Hindlimb muscle (tissue), 1 donor: ENCODE measurements at regions not wholly inside any gene's neighbourhood (a gene's known extent, or its start where the extent isn't known, plus 50 kb on each side); places are given as distances from the start of the nearest gene placed in this dataset.

Experiments
- DNase-seq: peaks from one replicate; pipeline ENCODE4 v3.0.0-alpha.2; 2013

DNA sequence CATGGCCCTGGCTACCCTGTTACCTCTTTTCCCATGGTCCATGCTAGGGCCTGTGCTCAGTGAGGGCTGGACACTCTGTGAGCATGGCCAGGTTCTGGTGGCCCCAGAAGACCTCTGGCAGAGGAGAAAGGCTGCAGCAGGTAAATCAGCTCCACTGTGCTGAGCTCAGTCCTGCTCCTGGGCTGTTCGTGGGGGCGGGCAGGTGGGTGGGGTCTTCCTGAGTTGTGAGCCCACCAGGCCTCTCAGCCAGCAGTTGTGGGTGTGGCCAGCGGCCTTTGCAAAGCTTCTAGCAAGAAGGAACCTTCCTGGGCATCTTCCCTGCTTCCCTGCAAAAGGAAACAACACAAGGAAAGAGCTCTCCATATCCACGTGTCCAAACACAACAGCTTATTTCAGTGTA is 85.3 kb upstream of the STX18 start:
- no peak for DNase-seq

DNA sequence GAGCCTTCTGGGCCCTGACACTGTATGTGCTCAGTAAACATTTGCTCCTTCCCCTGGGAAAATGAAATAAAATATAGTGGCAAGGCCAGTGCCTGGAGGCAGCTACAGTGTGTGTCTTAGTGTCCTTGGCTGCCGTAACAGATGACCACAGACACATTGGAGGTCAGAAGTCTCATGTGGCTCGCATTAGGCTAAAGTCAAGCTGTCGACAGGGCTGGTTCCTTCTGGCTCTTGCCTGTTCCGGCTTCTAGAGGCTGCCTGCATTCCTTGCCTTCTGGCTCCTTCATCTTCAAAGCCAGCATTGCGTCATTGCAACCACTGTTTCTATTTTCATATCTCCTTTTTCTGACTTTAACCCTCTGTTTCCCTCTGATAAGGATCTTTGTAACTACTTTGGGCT is 83.6 kb upstream of the STX18 start:
- no peak for DNase-seq

DNA sequence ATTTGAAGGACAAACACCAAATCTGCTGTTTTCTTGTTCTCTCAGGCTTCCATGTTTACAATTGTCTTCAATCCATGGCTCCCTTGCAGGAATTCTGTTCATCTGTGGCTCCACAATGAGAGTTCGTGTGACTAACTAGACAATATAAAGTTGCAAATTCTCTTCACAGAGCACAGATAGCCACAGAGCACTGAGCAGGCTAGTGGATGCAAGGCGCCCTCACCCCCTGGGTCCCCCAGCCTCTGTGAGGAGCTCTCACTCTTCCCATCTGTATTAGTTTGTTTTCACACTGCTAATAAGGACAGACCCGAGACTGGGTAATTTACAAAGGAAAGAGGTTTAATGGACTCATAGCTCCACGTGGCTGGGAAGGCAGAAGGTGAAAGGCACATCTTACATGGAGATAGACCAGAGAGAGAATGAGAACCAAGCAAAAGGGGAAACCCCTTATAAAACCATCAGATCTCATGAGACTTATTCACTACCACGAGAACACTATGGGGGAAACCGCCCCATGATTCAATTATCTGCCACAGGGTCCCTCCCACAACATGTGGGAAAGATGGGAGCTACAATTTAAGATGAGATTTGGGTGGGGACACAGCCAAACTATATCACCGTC is 82.5 kb upstream of the STX18 start:
- DNase-seq: no peak

DNA sequence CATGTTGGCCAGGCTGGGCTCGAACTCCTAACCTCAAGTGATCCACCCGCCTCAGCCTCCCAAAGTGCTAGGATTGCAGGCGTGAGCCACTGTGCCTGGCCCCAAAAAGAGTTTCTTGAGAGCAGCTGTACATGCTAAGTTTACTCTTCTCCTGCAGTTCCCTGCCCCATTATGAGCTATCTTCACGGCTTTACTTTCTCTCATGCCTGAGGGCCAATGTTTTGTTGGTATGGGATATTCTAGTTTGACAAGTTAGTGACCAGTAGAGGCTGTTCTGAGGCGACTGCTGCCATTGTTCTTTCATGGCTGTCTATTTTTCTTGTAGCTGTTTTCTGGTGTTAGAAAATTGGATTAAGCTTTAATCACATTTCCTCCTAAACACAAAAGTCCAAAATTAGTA is 78.0 kb upstream of the STX18 start:
- DNase-seq: no peak

DNA sequence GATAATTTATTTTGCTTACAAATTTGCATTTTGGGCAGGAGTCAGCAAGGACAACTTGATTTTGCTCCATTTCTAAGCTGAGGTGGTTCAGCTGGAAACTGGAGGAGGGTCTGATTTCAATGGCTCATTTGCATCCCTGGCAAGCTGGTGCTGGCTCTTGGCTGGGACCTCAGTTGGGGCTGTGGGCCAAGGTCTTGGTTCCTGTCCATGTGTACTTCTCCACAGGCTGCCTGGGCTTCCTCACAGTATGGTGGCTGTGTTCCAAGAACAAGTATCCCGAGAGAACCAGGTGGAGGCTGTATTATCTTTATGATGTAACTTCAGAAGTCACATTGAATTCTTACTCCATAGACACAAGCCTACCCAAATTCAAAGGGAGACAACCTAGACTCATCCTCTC is 77.0 kb upstream of the STX18 start:
- no peak for DNase-seq

DNA sequence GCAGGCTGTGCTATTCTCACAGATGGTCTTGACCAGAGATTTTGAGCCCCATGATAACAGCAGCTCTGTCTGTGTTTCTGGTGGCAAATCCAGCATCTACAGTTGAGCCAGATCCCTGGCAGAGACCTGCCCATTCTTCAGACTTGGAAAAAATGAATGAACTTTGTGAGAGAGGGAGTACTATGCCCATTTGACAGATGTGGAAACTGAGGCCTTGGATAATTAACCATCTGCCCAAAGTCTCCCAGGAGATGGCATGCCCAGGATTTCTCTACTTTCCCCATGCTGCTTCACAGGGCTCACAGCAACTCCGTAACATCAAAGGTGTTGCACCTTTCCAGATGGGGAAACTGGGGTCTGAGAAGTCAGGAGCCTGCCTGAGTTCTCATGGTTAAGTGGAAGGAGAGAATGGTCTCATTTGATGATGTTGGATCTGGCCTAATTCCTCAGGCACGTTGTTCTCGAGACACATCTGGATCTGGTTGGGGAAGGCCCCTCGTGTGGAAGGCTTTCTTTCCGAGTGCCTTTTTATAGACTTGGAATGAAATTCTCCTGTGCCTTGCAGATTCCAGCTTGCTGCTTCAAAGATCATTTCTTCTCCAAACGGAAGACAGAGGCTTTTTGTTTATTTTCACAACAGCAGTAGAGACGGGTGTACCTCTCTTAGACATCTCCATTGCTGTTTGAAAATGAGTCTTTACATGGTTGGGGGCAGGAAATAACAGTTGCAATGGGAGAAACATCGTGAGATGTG is 73.3 kb upstream of the STX18 start:
- peak; percentile 78 for DNase-seq

DNA sequence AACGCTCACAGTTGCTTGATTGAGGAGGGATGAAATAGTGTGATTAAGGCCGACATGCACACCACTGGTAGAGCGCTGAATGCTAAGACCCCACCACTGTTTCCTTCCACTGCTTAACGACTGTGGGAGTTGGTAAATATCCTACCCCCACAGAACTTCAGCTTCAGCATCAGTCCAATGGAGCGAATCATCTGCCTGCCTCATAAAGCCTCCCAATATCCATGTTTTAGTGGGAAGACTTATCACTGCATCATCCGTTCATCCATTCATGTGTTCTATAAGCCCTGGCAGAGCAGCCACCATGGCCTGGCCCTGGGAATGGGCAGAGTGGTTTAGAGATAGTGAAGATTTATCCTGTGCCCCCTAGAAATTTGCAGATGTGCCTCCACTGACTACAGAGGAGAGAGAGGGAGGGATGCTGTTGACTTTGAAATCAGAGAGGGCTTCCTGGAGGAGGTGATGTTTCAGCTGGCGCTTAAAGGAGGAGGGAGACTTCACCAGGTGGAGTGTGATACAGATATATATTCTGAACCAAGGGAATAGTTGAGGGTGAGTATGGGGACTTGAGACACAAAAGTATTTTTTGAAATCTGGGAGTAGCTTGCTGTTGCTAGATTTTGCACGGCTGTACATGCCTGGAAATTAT is 71.9 kb upstream of the STX18 start:
- no peak for DNase-seq

DNA sequence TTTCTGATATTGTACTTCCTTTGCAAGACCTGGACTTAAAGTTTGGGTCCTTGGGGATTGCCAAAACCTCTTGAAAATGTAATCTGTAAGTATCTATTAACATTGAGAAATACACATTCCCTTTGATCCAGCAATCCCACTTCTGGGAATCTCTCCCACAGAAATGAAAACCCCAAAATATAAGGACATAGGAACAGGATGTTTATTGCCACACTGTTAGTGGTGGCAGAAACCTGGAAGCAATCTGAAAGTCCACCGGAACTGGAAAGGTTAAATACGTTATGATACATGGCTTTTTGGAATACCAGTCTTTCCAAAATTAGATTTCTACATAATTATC is 71.2 kb upstream of the STX18 start:
- no peak for DNase-seq

DNA sequence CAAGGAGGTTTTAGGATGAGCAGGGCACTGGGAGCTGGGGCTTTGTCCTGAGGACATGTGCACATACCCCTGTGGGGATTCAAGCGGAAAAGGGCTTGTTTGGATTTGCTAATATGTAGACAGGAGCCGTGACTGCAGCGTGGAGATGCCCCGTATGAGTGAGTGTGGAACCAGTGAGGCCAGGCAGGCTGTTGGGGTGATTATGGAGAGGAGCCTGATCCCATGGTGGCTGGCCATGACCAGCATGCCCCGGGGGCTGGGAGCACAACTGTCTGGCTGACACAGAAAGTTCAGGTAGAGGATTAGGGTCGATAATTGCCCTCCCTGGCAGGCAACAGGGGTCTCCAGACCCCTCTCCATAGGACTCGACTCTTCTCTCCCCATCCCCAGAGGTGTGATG is 68.8 kb upstream of the STX18 start:
- no peak for DNase-seq

DNA sequence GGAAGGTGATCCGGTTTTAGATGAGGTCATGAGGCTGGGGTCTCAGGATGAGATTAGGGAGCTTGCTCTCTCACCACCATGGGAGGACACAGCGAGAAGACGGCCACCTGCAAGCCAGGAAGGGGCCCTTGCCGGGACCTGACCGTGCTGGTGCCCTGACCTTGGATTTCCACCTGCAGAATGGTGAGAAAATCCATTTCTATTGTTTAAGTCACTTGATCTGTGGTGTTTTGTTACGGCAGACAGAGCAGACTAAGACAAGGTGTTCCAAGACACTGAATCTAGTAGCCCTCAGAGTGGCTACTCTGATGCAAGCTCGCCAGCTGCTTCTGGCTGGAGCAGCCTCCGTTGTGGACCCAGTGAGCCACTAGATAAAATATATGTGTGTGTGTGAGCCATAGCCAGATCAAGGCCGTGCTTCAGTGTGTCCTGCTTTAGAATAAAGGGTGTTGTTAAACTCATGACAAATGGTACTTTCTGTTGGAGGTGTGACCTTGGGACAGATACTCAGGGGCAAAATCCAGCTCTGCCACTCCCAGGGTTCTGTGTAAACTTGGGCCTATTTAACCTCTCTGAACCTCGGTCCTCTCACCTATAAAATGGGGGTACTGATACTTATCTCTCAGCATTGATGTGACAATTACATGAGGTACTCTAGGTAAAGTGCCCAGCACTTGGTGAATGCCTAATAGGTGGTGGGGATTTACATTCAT is 67.9 kb upstream of the STX18 start:
- DNase-seq: no peak

DNA sequence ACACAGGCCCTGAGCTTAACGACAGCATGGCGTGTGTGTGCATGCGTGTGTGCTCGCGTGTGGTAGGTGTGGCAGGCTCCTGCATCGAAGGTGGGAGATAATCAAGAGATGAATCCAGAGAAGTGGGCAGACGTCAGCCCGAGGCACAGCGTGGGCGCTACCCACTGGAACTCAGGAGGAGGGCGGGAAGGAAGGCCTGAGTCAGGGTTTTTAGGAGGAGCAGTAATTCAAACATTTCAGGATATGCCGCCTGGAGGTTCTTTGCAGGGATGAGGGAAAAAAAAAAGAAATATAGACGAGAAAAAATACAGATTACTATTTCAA is 66.3 kb upstream of the STX18 start:
- DNase-seq: no peak

DNA sequence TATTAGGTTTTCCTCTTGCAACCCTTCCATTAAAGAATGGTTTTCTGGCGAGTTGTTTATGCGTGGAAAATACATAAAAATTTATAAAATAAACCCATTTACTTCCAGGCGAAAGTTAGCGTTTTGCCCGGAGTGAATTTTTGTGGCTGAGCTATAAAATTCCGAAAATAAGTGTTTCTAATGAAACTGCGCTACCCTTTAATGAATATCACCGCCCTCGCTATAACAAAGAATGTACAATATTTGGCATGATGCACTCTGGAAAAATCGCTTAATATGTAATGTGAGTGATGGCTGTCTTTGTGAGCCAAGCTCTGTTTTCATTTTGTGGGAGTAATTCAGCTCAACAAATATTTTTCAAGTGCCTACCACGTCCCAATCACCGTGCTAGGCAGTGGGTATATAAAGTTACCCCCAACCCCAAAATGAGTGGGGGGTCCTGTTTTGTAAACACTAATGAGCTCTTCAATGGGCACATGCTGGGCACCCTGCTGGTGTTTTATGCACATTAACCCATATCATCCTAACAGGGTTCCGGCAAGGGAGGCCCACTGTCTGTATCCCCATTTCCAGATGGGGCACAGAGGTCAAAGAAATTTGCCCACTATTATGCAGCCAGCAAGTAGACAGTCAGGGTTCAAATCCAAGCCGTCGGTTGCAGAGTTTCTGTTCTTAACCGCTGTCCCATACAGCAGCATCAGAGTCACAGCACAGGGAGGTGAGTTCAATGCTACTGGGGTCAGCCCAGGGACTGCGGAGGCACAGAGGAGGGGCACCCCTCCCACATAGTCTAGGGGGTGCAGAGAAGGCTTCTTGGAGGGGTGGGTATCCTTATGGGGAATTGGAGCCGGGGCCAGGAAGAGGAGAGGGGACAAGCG is 65.7 kb upstream of the STX18 start:
- DNase-seq: no peak

DNA sequence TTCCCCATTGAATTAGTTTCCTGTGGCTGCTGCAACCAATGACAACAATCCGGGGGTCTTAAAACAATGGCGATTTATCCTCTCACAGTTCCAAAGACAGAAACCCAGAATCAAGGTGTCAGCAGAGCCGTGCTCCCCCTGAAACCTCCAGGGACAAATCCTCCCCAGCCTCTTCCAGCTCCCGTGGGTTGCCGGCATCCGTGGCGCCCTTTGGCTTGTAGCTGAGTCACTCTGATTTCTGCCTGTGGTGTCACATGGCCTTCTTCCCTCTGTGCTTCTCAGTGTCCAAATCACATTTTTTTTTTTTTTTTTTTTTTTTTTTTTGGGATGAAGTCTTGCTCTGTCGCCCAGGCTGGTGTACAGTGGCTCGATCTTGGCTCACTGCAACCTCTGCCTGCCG is 64.5 kb upstream of the STX18 start:
- no peak for DNase-seq

DNA sequence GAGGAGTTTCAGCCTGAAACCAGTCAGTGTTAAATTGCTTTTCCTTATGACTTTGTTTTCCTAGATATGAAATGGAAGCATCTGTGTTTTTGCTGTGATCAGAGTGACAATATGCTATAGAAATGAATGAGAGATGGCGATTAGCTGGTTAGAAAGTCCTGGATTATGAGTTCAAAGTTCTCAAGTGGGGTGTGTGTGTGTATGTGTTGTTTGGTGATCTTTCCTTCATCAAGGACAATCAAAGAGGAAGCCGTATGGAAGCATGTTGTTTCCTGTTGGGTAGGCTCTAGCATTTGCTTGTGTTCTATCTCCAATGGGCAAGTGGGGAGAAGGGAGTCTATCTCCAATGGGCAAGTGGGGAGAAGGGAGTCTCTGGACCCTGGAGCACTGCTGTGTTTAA is 64.0 kb upstream of the STX18 start:
- no peak for DNase-seq

DNA sequence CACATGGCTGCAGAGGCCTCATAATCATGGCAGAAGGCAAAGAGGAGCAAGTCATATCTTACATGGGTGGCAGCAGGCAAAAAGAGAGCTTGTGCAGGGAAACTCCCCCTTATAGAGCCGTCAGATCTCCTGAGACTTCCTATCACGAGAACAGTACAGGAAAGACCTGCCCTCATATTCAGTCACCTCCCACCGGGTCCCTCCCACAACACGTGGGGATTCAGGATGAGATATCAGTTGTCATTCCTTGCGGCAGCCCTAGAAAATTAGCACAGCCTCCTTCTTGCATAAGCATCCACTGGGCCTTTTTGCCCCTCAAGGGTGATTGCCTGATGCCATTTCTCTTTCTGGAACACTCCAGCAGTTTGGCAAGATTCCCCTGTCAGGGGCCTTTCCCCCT is 61.7 kb upstream of the STX18 start:
- no peak for DNase-seq

DNA sequence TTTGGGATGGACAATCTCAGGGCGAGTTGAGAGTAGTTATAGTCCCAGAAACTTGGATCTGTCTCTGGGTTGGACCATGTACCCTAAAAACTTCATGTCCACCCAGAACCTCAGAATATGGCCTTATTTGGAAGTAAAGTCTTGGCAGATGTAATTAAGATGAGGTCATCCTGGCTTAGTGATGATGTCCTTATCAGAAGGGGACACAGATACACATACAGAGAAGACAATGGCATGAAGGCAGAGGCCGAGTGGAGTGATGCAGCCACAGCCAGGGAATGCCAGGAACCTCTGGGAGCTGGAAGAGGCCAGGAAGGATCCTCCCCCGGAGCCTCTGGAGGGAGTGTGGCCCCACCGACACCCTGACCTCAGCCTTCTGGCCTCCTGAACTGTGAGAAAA is 61.2 kb upstream of the STX18 start:
- DNase-seq: no peak

DNA sequence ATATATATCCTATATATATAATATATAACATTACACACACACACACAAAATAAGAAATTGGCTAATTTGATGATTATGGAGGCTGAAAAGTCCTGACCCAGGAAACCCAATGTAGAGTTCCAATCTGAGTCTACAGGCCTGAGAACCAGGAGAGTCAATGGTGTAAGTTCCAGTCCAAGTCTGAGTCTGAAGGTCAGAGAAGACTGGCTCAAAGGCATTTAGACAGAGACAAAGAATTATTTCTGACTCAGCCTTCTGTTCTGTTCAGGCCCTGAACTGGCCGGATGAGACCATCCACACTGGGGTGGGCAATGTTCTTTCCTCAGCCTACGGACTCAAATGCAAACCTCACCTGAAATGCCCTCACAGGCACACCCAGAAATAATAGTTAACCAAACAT is 60.6 kb upstream of the STX18 start:
- DNase-seq: no peak

DNA sequence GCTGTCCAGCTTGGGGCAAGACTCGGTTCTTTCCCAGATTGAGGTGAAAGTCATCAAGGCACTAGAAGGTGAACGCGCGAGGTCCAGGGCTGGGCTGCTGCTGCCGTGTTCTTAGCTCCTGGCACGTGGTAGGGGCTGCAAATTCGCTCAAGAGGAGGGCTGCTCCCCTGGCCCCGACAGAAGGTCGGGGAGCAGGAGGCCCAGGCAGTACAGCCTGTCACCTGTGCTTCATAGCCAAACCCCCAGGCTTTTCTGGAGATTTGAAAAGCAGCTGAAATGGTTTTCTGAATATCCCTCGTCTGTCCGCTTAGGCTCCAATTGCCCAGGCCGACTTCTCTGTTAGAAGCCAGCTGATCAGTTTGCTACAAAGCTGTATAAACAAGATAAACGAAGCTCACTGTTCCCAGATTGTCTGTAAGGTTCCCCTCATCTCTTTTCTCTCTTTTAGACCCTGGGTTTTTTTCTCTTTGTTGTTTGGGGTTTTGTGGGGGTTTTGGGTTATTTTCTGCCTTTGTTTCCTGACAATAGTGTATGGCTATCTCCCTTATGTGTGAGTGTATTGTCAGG is 60.0 kb upstream of the STX18 start:
- no peak for DNase-seq

DNA sequence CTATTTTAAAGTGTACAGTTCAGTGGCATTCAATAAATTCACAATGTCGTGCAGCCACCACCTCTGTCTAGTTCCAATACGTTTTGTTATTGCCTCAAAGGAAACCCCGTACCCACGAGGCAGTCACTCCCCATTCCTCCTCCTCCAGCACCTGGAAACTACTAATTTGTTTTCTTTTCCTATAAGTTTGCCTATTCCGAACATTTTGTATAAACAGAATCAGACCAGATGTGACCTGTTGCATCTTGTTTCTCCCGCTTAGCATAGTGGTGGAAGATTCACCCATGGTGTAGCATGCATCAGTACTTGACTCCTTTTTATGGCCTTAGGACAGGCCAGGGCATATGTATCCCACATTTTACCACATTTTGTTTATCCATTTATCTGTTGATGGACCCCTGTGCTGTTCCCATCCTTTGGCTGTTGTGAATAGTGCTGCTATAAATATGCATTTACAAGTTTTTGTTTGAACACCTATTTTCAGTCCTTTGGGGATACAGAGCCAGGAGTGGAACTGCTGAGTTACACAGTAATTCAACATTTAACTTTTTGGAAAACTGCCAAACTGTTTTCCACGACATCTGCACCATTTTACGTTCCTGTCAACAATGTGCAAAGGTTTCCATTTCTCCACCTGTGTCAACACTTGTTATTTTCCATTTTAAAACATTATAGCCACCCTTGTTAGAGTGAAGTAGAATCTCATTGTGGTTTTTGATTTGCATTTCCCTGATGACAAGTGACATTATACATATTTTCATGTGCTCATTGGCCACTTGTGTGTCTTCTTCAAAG is 57.8 kb upstream of the STX18 start:
- no peak for DNase-seq

DNA sequence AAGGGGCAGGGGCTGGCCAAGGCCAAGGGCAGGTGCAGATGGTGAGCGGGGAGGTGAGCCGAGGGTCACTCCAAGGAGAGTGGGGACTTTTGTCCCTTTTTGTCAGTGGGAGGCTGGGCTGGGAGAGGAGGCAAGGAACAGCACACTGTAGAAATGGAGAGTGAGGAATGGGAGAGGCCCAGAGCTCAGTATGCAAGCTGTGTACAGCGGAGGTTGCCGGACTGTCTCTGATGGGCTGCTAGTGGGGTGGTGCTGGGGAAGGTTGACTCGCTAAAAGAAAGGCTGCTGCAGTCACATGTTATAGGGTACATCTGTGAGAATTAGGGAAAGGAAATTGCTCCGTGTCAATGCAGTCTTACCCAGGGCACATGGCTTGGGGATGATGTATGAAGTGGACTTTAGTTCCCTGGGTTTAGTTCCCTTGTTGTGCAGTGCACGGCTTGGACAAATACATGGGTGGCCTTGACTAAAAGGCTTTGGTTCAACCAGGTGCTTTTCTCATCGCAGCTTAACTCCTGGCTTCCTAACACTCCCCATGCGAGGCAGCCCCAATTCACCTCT is 57.1 kb upstream of the STX18 start:
- no peak for DNase-seq

DNA sequence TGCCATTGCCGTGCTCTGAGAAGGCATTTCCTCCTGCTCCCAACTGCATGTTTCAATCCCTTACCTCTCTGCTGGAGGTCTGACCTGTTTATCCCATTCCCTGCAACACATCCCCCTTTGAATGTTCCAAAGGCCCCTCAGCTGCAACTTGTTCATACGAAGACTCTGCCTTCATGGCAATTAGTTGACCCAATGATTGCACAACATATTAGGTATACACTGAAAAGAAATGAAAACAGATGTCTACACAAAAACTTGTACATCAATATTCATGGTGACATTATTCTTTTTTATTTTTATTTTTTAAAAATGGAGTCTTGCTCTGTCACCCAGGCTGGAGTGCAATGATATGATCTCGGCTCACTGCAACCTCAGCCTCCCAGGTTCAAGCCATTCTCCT is 54.9 kb upstream of the STX18 start:
- no peak for DNase-seq
